Colonic mucosa (tissue), 4 donors: ENCODE measurements at regions not wholly inside any gene's neighbourhood (a gene's known extent, or its start where the extent isn't known, plus 50 kb on each side); places are given as distances from the start of the nearest gene placed in this dataset.

Source experiments
- DNase-seq: peaks from one replicate; pipeline ENCODE4 v3.0.0-alpha.2; 2020
- H3K27ac ChIP-seq: fragments of 200-600 bp; one replicate; pipeline ENCODE4 v1.8.0; 2021
- H3K27me3 ChIP-seq: fragments of 200-600 bp; one replicate; pipeline ENCODE4 v1.8.0; 2021
- H3K36me3 ChIP-seq: fragments of 200-600 bp; one replicate; pipeline ENCODE4 v1.8.0; 2021
- H3K4me1 ChIP-seq: fragments of 200-600 bp; one replicate; pipeline ENCODE4 v1.8.0; 2021; ENCODE audit warnings: mild to moderate bottlenecking
- H3K4me3 ChIP-seq: fragments of 200-600 bp; one replicate; pipeline ENCODE4 v1.8.0; 2021
- H3K9ac ChIP-seq, 2 donors: one replicate each; pipeline ENCODE4 v1.7.0; 2013; ENCODE audit warnings: control low read depth in 2 of 2, low read depth in 2 of 2, low read length in 2 of 2
- H3K9me3 ChIP-seq: fragments of 200-600 bp; one replicate; pipeline ENCODE4 v1.8.0; 2021
- intact Hi-C: fragments of 100-400 bp; cut with DNase I; formaldehyde crosslinking; loops from one replicate; pipeline ENCODE4 v1.14.1; 2022
- TF ChIP-seq, protein P1 (sequence below): fragments of 200-600 bp; IDR thresholded peaks from one replicate; pipeline ENCODE4 v1.8.0; 2022; ENCODE audit warnings: antibody characterized with exemption, mild to moderate bottlenecking
- donor health status: healthy.
- donor health status: DM: no; HTN: no; CAD: no.
- donor health status: DM: no; HTN: no; CAD: no.

DNA sequence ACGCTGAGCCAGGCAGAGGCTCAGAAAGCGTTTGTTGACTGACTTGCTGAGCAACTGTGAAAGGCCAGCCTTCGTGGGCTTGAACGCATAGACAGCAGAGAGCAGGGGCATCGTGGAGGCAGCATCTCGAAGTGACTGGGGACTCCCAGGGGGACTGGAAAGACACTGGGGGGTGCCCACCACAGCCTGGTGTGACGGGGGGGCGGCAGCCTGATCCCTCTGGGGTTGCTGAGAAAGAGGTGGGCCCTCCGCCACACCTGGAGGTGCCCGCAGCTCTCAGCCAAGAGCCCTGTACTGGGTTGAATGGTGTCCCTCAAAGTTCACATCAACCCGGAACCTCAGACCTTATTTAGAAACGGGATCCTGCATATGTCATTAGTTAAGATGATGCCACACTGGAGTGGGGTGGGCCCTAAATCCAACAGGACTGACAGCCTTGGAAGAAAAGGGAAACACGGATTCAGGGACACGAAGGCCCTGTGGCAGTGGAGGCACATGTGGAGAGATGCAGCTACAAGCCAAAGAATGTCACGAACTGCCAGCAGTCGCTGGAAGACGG lies 84.6 kb downstream of the RFLNA start:
- no peak overlapping the region for H3K4me3 ChIP-seq
- no peaks in the 10 kb centered on the region for H3K4me1 ChIP-seq
- intact Hi-C loops = no loop called here
- TF ChIP-seq, protein P1, sequence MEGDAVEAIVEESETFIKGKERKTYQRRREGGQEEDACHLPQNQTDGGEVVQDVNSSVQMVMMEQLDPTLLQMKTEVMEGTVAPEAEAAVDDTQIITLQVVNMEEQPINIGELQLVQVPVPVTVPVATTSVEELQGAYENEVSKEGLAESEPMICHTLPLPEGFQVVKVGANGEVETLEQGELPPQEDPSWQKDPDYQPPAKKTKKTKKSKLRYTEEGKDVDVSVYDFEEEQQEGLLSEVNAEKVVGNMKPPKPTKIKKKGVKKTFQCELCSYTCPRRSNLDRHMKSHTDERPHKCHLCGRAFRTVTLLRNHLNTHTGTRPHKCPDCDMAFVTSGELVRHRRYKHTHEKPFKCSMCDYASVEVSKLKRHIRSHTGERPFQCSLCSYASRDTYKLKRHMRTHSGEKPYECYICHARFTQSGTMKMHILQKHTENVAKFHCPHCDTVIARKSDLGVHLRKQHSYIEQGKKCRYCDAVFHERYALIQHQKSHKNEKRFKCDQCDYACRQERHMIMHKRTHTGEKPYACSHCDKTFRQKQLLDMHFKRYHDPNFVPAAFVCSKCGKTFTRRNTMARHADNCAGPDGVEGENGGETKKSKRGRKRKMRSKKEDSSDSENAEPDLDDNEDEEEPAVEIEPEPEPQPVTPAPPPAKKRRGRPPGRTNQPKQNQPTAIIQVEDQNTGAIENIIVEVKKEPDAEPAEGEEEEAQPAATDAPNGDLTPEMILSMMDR = no peak
- H3K27ac ChIP-seq = peak overlapping the region; percentile 75
- H3K36me3 ChIP-seq = peaks cover 5% of the 10 kb centered on the region
- no peak for DNase-seq
- H3K9ac ChIP-seq = peak overlapping the region in 1 of 2 donors; percentile 30
- no peaks in the 10 kb centered on the region for H3K27me3 ChIP-seq
- no peaks in the 10 kb centered on the region for H3K9me3 ChIP-seq

DNA sequence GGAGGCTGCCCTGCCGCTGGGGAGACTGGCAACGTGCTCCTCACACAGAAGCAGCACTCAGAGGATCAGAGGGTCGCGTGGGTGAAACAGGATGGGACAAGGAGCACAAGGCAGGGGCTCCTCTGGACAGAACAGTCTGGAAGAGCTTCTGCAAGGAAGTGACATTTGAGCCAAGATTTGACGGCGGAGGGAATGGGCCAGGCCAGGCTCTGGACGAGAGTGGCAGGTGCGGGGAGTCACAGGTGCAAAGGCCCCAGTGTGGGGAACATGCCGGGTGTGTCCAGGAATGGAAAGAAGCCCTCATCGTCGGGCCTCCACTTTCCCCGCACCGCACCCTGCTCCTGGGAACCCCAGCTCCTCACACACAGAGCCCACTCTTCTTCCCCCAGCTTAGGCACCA lies 84.0 kb downstream of the RFLNA start:
- Histone ChIP-seq H3K4me1 (no peaks in the 10 kb centered on the region), H3K9me3 (no peaks in the 10 kb centered on the region), H3K27ac (no peak overlapping the region), H3K4me3 (no peak overlapping the region), H3K27me3 (no peaks in the 10 kb centered on the region), H3K36me3 (peaks cover 5% of the 10 kb centered on the region), H3K9ac (no peak overlapping the region)
- DNase-seq = no peak
- TF ChIP-seq, protein P1 = no peak
- intact Hi-C loops = no loop called here

DNA sequence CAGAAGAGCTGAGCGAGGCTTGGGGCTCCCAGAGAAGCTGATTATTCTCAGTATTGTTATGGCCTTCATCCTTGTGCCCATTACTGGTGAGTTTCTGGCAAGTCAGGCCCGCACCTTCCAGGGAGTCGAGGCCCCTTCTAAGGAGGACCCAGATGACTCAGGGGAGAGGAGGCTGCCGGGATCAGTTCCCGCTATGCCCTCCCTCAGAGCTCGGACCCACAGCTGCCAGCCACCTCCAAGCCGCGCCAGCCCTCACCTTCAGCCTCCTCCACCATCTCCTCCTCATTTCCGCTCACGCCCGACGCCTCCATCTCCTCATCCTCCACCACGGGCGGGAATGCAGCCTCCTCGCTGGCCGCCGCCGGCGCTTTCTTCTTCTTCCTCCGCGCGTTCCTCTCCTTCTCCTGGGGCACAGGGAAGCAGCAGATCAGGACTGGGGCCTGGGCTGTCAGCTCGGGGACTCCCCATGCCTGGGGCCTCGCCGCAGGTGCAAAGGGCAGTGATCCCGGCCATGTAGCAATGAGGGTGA lies 83.2 kb downstream of the RFLNA start:
- H3K9me3 ChIP-seq = no peaks in the 10 kb centered on the region
- H3K4me3 ChIP-seq = no peak overlapping the region
- H3K9ac ChIP-seq = no peak overlapping the region
- no peaks in the 10 kb centered on the region for H3K36me3 ChIP-seq
- no peak overlapping the region for H3K27ac ChIP-seq
- no peaks in the 10 kb centered on the region for H3K27me3 ChIP-seq
- no peaks in the 10 kb centered on the region for H3K4me1 ChIP-seq
- intact Hi-C loops = no loop called here
- TF ChIP-seq, protein P1 = no peak
- no peak for DNase-seq

DNA sequence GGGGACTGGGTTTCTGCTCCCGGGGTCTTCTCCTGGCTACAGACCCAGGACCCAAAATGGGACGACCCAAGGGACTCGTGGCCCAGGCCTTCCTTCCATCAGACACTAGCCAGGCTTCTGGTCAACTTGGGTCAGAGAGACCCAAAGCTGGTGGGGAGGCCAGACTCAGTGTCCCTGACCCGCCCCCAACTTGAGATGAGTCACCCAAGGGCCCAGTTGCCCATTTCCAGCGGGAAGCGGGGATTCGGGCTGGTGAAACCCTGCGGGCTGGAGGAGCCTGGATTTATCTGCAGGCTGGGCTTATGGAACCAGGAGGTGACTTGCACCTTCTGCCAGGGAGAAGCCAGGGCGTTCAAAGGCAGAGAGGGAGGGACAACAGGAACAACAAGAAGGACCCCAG lies 81.5 kb downstream of the RFLNA start:
- intact Hi-C loops = no loop called here
- H3K4me1 ChIP-seq = no peaks in the 10 kb centered on the region
- no peak overlapping the region for H3K9ac ChIP-seq
- no peak overlapping the region for H3K27ac ChIP-seq
- H3K36me3 ChIP-seq = no peaks in the 10 kb centered on the region
- no peak for DNase-seq
- TF ChIP-seq, protein P1 = no peak
- no peaks in the 10 kb centered on the region for H3K27me3 ChIP-seq
- H3K9me3 ChIP-seq = no peaks in the 10 kb centered on the region
- H3K4me3 ChIP-seq = no peak overlapping the region

DNA sequence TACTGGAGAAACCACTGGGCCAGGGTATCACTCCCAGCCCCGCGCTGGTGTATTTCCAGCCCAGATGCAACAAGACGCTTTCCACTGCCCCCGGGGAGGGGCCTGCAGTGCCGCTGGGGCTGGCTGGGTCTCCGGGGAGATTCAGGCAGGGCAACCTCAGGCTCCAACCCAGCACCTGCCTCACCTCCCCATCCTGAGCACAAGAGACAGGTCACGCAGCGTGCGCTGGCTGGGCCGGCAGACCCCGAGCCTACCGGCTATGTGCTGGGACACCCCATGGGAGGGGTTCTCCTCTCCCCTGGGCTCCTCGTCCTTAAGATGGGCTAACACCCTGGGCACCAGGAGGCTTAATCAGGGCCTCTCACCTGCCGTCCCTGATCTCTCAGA lies 80.9 kb downstream of the RFLNA start:
- Histone ChIP-seq H3K27ac (no peak overlapping the region), H3K9me3 (no peaks in the 10 kb centered on the region), H3K4me3 (no peak overlapping the region), H3K27me3 (no peaks in the 10 kb centered on the region), H3K36me3 (no peaks in the 10 kb centered on the region), H3K9ac (no peak overlapping the region), H3K4me1 (no peaks in the 10 kb centered on the region)
- DNase-seq = no peak
- intact Hi-C loops = no loop called here
- TF ChIP-seq, protein P1 = no peak
